ENCODE measurements at regions not wholly inside any gene's neighbourhood (a gene's known extent, or its start where the extent isn't known, plus 50 kb on each side); places are given as distances from the start of the nearest gene placed in this dataset.
"Not testable (repeated sequence)": the region's sequence is repeated elsewhere in the genome, so short reads cannot be mapped to it uniquely, and the experiment has no call there.

- H3K4me3 ChIP-seq (ENCODE audit: control insufficient read depth, low read depth, low read length): no peak overlapping the region
- TF ChIP-seq, protein P1, sequence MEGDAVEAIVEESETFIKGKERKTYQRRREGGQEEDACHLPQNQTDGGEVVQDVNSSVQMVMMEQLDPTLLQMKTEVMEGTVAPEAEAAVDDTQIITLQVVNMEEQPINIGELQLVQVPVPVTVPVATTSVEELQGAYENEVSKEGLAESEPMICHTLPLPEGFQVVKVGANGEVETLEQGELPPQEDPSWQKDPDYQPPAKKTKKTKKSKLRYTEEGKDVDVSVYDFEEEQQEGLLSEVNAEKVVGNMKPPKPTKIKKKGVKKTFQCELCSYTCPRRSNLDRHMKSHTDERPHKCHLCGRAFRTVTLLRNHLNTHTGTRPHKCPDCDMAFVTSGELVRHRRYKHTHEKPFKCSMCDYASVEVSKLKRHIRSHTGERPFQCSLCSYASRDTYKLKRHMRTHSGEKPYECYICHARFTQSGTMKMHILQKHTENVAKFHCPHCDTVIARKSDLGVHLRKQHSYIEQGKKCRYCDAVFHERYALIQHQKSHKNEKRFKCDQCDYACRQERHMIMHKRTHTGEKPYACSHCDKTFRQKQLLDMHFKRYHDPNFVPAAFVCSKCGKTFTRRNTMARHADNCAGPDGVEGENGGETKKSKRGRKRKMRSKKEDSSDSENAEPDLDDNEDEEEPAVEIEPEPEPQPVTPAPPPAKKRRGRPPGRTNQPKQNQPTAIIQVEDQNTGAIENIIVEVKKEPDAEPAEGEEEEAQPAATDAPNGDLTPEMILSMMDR (conservative IDR thresholded peaks at IDR 0.05; ENCODE audit: control insufficient read depth, insufficient read depth, low read depth, low read length): no peak
- DNase-seq (ENCODE audit: low read depth): no peak
Observed at GRCh38 chr11:97621282-97621681, 1231.5 kb downstream of the JRKL start.

DNA sequence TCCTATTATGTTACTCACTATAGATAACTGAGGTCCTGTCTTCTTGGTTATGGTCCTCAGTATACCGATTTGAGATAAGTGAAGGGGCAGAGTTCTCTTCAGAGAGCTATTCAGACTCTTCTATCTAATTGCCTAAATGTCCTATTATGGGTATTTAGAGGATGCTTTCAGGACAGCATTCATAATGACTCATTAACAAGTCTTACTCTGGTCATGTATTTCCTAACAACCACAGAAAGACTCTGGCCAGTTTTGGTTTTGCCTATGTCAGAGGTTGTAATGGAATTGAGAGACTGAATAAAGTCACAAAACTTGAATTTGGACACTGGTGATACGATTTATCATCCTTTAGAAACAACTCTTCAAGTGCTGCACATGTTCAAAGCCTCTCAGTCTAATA lies 1233.0 kb downstream of the JRKL start:
- no peak overlapping the region for H3K4me3 ChIP-seq (ENCODE audit: control insufficient read depth, low read depth, low read length)
- TF ChIP-seq, protein P1 (conservative IDR thresholded peaks at IDR 0.05; ENCODE audit: control insufficient read depth, insufficient read depth, low read depth, low read length): no peak
- no peak for DNase-seq (ENCODE audit: low read depth)

DNA sequence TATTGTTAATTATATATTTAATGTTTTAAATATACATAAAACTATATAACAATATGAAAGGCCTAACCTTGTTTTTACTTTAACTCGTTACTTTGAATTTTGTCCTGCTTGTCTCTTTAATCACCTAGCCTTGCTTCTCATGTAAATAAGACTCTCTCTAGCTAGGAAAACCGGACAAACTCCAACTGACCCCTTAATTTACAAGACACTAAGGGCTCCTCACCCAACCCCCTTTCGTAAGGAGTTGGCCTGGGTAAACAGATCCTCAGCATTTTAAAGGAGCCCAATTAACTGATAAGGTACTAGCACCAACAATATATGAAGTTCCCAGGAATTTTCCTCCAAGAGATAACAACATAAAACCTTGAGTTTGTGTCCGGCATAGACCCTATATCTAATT lies 1246.9 kb downstream of the JRKL start:
- DNase-seq (ENCODE audit: low read depth); H3K4me3 ChIP-seq (ENCODE audit: control insufficient read depth, low read depth, low read length): not testable (repeated sequence)

- H3K4me3 ChIP-seq (ENCODE audit: control insufficient read depth, low read depth, low read length): no peak overlapping the region
- no peak for DNase-seq (ENCODE audit: low read depth)
- TF ChIP-seq, protein P1 (conservative IDR thresholded peaks at IDR 0.05; ENCODE audit: control insufficient read depth, insufficient read depth, low read depth, low read length): no peak
Observed at GRCh38 chr11:97637701-97638100, 1247.9 kb downstream of the JRKL start.

DNA sequence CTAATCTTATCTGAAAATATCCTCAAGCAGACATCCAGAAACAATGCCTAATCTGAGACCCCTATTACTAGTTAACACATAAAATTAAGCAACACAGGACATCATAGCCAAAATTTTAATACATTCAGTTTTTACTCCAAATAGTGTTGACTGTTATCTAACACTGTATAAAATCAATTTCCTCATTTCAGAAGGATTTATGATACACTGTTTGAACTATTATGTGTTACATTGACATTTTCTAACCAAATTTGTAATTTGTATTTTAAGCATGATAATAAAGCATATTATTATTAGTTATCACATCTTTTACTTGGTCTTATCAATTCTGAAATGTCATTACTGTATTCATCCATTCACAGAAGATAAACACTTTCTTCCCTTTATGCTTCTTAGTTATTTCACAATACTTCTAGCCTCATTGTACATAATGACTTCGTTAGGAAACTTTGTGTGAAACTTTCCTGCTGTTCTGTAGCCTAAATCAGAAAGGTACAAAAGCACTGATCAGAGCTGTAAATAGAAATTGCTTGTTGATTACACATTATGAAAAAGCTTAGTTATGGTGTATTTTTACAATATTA lies 1248.9 kb downstream of the JRKL start:
- H3K4me3 ChIP-seq (ENCODE audit: control insufficient read depth, low read depth, low read length): no peak overlapping the region
- no peak for DNase-seq (ENCODE audit: low read depth)
- TF ChIP-seq, protein P1 (conservative IDR thresholded peaks at IDR 0.05; ENCODE audit: control insufficient read depth, insufficient read depth, low read depth, low read length): no peak

GRCh38 chr11:97641988-97642387 lies 1252.2 kb downstream of the JRKL start:
- H3K4me3 ChIP-seq (ENCODE audit: control insufficient read depth, low read depth, low read length): no peak overlapping the region
- TF ChIP-seq, protein P1 (conservative IDR thresholded peaks at IDR 0.05; ENCODE audit: control insufficient read depth, insufficient read depth, low read depth, low read length): no peak
- no peak for DNase-seq (ENCODE audit: low read depth)

DNA sequence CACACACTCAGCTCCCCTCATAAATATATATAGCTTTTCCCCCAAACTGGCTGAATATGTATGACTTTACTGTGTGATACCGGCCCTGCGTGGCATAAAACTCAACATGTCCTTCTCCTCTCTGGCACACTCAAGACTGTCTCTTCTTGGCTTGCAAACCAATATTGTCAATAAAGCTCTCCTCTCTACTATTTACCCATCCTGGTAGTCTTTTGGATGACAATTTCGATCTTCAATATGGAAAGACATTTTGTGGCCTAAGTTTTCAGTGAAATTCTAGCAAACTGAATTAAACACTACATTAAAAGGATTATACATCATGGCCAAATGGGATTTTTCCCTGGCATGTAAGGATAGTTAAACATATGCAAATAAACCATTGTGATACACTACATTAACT lies 1255.9 kb downstream of the JRKL start:
- TF ChIP-seq, protein P1 (conservative IDR thresholded peaks at IDR 0.05; ENCODE audit: control insufficient read depth, insufficient read depth, low read depth, low read length): no peak
- DNase-seq (ENCODE audit: low read depth): no peak

More for the DNA sequence above, 1255.9 kb downstream of the JRKL start:
- H3K4me3 ChIP-seq (ENCODE audit: control insufficient read depth, low read depth, low read length): no peak overlapping the region

All from fibroblast of mammary gland (primary cell).